ENCODE measurements at regions not wholly inside any gene's neighbourhood (a gene's known extent, or its start where the extent isn't known, plus 50 kb on each side); places are given as distances from the start of the nearest gene placed in this dataset.

GRCh38 chr4:56104188-56104587, 155.4 kb downstream of the CEP135 start:
- TF ChIP-seq POLR2A (IDR thresholded peaks at IDR 0.05) (no peak), EP300 (IDR thresholded peaks at IDR 0.05) (no peak), POLR2AphosphoS5 (IDR thresholded peaks at IDR 0.05) (no peak), CTCF (IDR thresholded peaks at IDR 0.05) (no peak)
- no peaks in the 10 kb centered on the region for H3K27me3 ChIP-seq
- no peak for ATAC-seq
- peaks cover 0 to 8% (median 2%) of the 10 kb centered on the region in 3 donors for H3K4me1 ChIP-seq
- WGBS, 2 donors (ENCODE audit: low coverage in 1 of 2), result 83 to 89% methylated on average over 2 to 3 of the region's 3 CpGs
- no peak overlapping the region for H3K4me3 ChIP-seq
- H3K9me3 ChIP-seq, result no peaks in the 10 kb centered on the region
- no peaks in the 10 kb centered on the region for H3K36me3 ChIP-seq
- no peak overlapping the region for H3K27ac ChIP-seq

GRCh38 chr4:56102601-56103000, 153.9 kb downstream of the CEP135 start:
- H3K36me3 ChIP-seq, result no peaks in the 10 kb centered on the region
- H3K4me3 ChIP-seq, result no peak overlapping the region
- no peaks in the 10 kb centered on the region for H3K9me3 ChIP-seq
- TF ChIP-seq CTCF (IDR thresholded peaks at IDR 0.05) (no peak), POLR2AphosphoS5 (IDR thresholded peaks at IDR 0.05) (no peak), POLR2A (IDR thresholded peaks at IDR 0.05) (no peak), EP300 (IDR thresholded peaks at IDR 0.05) (no peak)
- WGBS, 2 donors (ENCODE audit: low coverage in 1 of 2), result 54 to 74% methylated on average over 5 of the region's 5 CpGs
- no peak overlapping the region for H3K27ac ChIP-seq
- no peak for ATAC-seq
- no peaks in the 10 kb centered on the region for H3K27me3 ChIP-seq
- peaks cover 0 to 8% (median 2%) of the 10 kb centered on the region in 3 donors for H3K4me1 ChIP-seq

DNA sequence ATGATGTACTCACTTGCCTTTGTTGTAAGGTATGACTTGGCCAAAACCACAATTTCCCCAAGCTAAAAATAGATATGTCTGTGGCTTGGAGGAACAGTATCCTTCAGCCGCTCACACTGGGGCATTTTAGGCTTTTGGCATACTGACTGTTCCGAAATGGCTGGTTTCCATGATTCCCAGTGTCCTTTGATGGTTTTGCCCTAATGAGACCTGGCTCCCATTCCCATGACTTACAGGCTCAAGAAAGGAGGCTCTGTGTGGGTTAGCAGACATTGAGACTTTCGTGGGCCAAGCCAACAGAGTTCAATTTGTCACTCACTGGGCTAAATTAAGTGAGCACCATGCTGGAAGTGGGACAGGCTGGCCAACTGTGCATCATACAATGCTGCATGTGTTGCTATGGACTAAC, 150.6 kb downstream of the CEP135 start:
- H3K9me3 ChIP-seq, result no peaks in the 10 kb centered on the region
- H3K4me3 ChIP-seq, result no peak overlapping the region
- H3K27me3 ChIP-seq, result no peaks in the 10 kb centered on the region
- TF ChIP-seq POLR2A (IDR thresholded peaks at IDR 0.05) (no peak), CTCF (IDR thresholded peaks at IDR 0.05) (no peak), EP300 (IDR thresholded peaks at IDR 0.05) (no peak), POLR2AphosphoS5 (IDR thresholded peaks at IDR 0.05) (no peak)
- H3K27ac ChIP-seq, result no peak overlapping the region
- ATAC-seq, result no peak
- WGBS, 2 donors (ENCODE audit: low coverage in 1 of 2), result 40 to 90% methylated on average over 1 to 2 of the region's 3 CpGs
- no peaks in the 10 kb centered on the region for H3K36me3 ChIP-seq
- no peaks in the 10 kb centered on the region for H3K4me1 ChIP-seq

GRCh38 chr4:56093576-56093975, 144.8 kb downstream of the CEP135 start:
- H3K36me3 ChIP-seq, result no peaks in the 10 kb centered on the region
- no peak overlapping the region for H3K4me3 ChIP-seq
- no peaks in the 10 kb centered on the region for H3K4me1 ChIP-seq
- H3K9me3 ChIP-seq, result no peaks in the 10 kb centered on the region
- no peak overlapping the region for H3K27ac ChIP-seq
- ATAC-seq, result no peak
- TF ChIP-seq POLR2A (IDR thresholded peaks at IDR 0.05) (no peak), CTCF (IDR thresholded peaks at IDR 0.05) (no peak), POLR2AphosphoS5 (IDR thresholded peaks at IDR 0.05) (no peak), EP300 (IDR thresholded peaks at IDR 0.05) (no peak)
- 91 to 100% methylated on average over 2 to 3 of the region's 3 CpGs for WGBS, 2 donors (ENCODE audit: low coverage in 1 of 2)
- H3K27me3 ChIP-seq, result no peaks in the 10 kb centered on the region

- Histone ChIP-seq H3K9me3 (no peaks in the 10 kb centered on the region), H3K27ac (no peak overlapping the region), H3K4me1 (no peaks in the 10 kb centered on the region), H3K27me3 (no peaks in the 10 kb centered on the region), H3K4me3 (no peak overlapping the region), H3K36me3 (no peaks in the 10 kb centered on the region)
- TF ChIP-seq POLR2AphosphoS5 (IDR thresholded peaks at IDR 0.05), result no peak
- TF ChIP-seq EP300 (IDR thresholded peaks at IDR 0.05), result no peak
- TF ChIP-seq POLR2A (IDR thresholded peaks at IDR 0.05), result no peak
- no peak for TF ChIP-seq CTCF (IDR thresholded peaks at IDR 0.05)
- no peak for ATAC-seq
- WGBS, 2 donors (ENCODE audit: low coverage in 1 of 2), result 89 to 90% methylated on average over 5 to 8 of the region's 8 CpGs
Observed at GRCh38 chr4:56092540-56092939, 143.8 kb downstream of the CEP135 start.

Data from gastroesophageal sphincter (tissue), 4 donors.